CD4-positive, alpha-beta T cell (primary cell): ENCODE measurements at regions not wholly inside any gene's neighbourhood (a gene's known extent, or its start where the extent isn't known, plus 50 kb on each side); places are given as distances from the start of the nearest gene placed in this dataset.

ENCODE experiments used
- ATAC-seq: fragments of 200-7000 bp; cut with Tn5 transposase; one replicate; pipeline ENCODE4 v1.10.0; 2022; ENCODE audit warnings: mild to moderate bottlenecking; ENCODE audit not compliant: poor library complexity
- CTCF ChIA-PET: fragments of 350-600 bp; sonication (Branson Sonifier 250); formaldehyde crosslinking; loops from one replicate; lab custom pipeline; 2021; ENCODE audit warnings: antibody characterized with exemption, inconsistent platforms; lab: Charles Lee
- POLR2A ChIA-PET: fragments of 350-600 bp; sonication (Branson Sonifier 250); formaldehyde crosslinking; loops from one replicate; lab custom pipeline; 2021; ENCODE audit warnings: antibody characterized with exemption, inconsistent platforms; lab: Charles Lee
- DNase-seq, 14 experiments: peaks; one replicate each; pipeline ENCODE4 v3.0.0-alpha.2; 2013 to 2020; ENCODE audit warnings: mixed read lengths in 2 of 14
- H3K27ac ChIP-seq, 2 donors: one replicate each; pipeline versions ENCODE4 v1.5.1 to v1.7.0; 2013; ENCODE audit warnings: low read length in 2 of 2, low read depth in 1 of 2, mild to moderate bottlenecking in 1 of 2
- H3K27me3 ChIP-seq, 2 experiments: 1 replicate in 1 of 2; 2 replicates in 1 of 2; pipeline versions ENCODE4 v1.6.1 to v1.7.0; 2013; ENCODE audit warnings: low read length in 2 of 2, control low read depth in 1 of 2, mild to moderate bottlenecking in 1 of 2, moderate library complexity in 1 of 2; ENCODE audit not compliant: insufficient read depth in 2 of 2, control insufficient read depth in 1 of 2
- H3K36me3 ChIP-seq: one replicate; pipeline ENCODE4 v1.6.1; 2013; ENCODE audit warnings: low read length, control low read depth; ENCODE audit not compliant: insufficient read depth
- H3K4me1 ChIP-seq: one replicate; pipeline ENCODE4 v1.6.1; 2013; ENCODE audit warnings: low read length, control low read depth; ENCODE audit not compliant: insufficient read depth
- H3K4me3 ChIP-seq: one replicate; pipeline ENCODE4 v1.5.1; 2013; ENCODE audit warnings: mild to moderate bottlenecking, low read length, moderate library complexity
- H3K9me3 ChIP-seq, 2 experiments: 1 replicate in 1 of 2; 2 replicates in 1 of 2; pipeline versions ENCODE4 v1.6.1 to v1.7.0; 2013; ENCODE audit warnings: low read length in 2 of 2, mild to moderate bottlenecking in 2 of 2, control low read depth in 1 of 2, moderate library complexity in 1 of 2; ENCODE audit not compliant: control insufficient read depth in 1 of 2, insufficient read depth in 1 of 2
- H3K27ac Mint-ChIP-seq: one replicate; pipeline ENCODE4 v1.8.0; 2020; ENCODE audit warnings: mixed read lengths
- H3K27me3 Mint-ChIP-seq: one replicate; pipeline ENCODE4 v1.8.0; 2021; ENCODE audit warnings: mixed read lengths
- H3K36me3 Mint-ChIP-seq: one replicate; pipeline ENCODE4 v1.8.0; 2021; ENCODE audit warnings: low read depth, mixed read lengths
- H3K4me1 Mint-ChIP-seq: one replicate; pipeline ENCODE4 v1.8.0; 2021; ENCODE audit warnings: low read depth, mixed read lengths
- H3K4me3 Mint-ChIP-seq: one replicate; pipeline ENCODE4 v1.8.0; 2020; ENCODE audit warnings: mild to moderate bottlenecking, mixed read lengths
- H3K9me3 Mint-ChIP-seq: one replicate; pipeline ENCODE4 v1.8.0; 2020; ENCODE audit warnings: mixed read lengths
- CTCF ChIP-seq: fragments of 200-600 bp; IDR thresholded peaks from one replicate; pipeline ENCODE4 v1.8.0; 2022; ENCODE audit warnings: antibody characterized with exemption, mild to moderate bottlenecking
- intact Hi-C, 2 experiments: fragments of 100-400 bp; cut with DNase I in 1 of 2; cut with micrococcal nuclease in 1 of 2; formaldehyde crosslinking; loops; one replicate each; pipeline versions ENCODE4 v1.15.1 to v1.9.0; 2023 to 2025; cut with DNase I, micrococcal nuclease

- H3K27ac ChIP-seq, result no peak overlapping the region
- no peaks in the 10 kb centered on the region for H3K4me1 Mint-ChIP-seq
- DNase-seq (peak in 1 of 14 experiments; percentile 26), ATAC-seq (no peak)
- no peak overlapping the region for H3K27ac Mint-ChIP-seq
- POLR2A ChIA-PET, result no interaction called here
- intact Hi-C loops, result no loop called here
- CTCF ChIA-PET, result no interaction called here
- H3K4me3 Mint-ChIP-seq, result no peak overlapping the region
- no peaks in the 10 kb centered on the region for H3K9me3 ChIP-seq
- peaks cover 6% of the 10 kb centered on the region for H3K27me3 Mint-ChIP-seq
- no peaks in the 10 kb centered on the region for H3K36me3 Mint-ChIP-seq
- H3K4me3 ChIP-seq, result no peak overlapping the region
- H3K36me3 ChIP-seq, result no peaks in the 10 kb centered on the region
- H3K27me3 ChIP-seq, result no peaks in the 10 kb centered on the region
- no peaks in the 10 kb centered on the region for H3K9me3 Mint-ChIP-seq
- no peaks in the 10 kb centered on the region for H3K4me1 ChIP-seq
- no peak for TF ChIP-seq CTCF
Observed at GRCh38 chr2:862731-863466, 87.8 kb upstream of the SNTG2 start.

- POLR2A ChIA-PET, result no interaction called here
- intact Hi-C loops, result no loop called here
- Histone ChIP-seq H3K9me3 (peaks cover 0 to under 1% of the 10 kb centered on the region in 2 experiments), H3K4me3 (no peak overlapping the region), H3K27ac (no peak overlapping the region), H3K4me1 (no peaks in the 10 kb centered on the region), H3K36me3 (no peaks in the 10 kb centered on the region), H3K27me3 (no peaks in the 10 kb centered on the region)
- DNase-seq, result peak in 1 of 14 experiments; percentile 20
- Mint-ChIP-seq H3K4me1 (no peaks in the 10 kb centered on the region), H3K36me3 (no peaks in the 10 kb centered on the region), H3K27me3 (peaks cover 6% of the 10 kb centered on the region), H3K27ac (no peak overlapping the region), H3K4me3 (no peak overlapping the region), H3K9me3 (no peaks in the 10 kb centered on the region)
- ATAC-seq, result no peak
- no peak for TF ChIP-seq CTCF
- CTCF ChIA-PET, result no interaction called here
Observed at GRCh38 chr2:862355-862687, 88.3 kb upstream of the SNTG2 start.

- POLR2A ChIA-PET, result no interaction called here
- Histone ChIP-seq H3K4me3 (no peak overlapping the region), H3K27me3 (no peaks in the 10 kb centered on the region), H3K4me1 (no peaks in the 10 kb centered on the region), H3K9me3 (peaks cover 0 to 5% of the 10 kb centered on the region in 2 experiments), H3K36me3 (no peaks in the 10 kb centered on the region), H3K27ac (no peak overlapping the region)
- no peak overlapping the region for H3K27ac Mint-ChIP-seq
- ATAC-seq, result no peak
- CTCF ChIA-PET, result no interaction called here
- no peaks in the 10 kb centered on the region for H3K4me1 Mint-ChIP-seq
- intact Hi-C loops, result no loop called here
- peaks cover 4% of the 10 kb centered on the region for H3K27me3 Mint-ChIP-seq
- peak in 1 of 14 experiments; percentile 12 for DNase-seq
- H3K4me3 Mint-ChIP-seq, result no peak overlapping the region
- H3K36me3 Mint-ChIP-seq, result no peaks in the 10 kb centered on the region
- no peak for TF ChIP-seq CTCF
- no peaks in the 10 kb centered on the region for H3K9me3 Mint-ChIP-seq
Observed at GRCh38 chr2:861655-862354, 88.8 kb upstream of the SNTG2 start.
